ENCODE measurements at regions not wholly inside any gene's neighbourhood (a gene's known extent, or its start where the extent isn't known, plus 50 kb on each side); places are given as distances from the start of the nearest gene placed in this dataset.

GRCh38 chr7:156236181-156236889, 404.2 kb upstream of the RNF32 start:
- Histone ChIP-seq H3K27me3 (no peaks in the 10 kb centered on the region), H3K4me3 (ENCODE audit: low read depth, low read length) (no peak overlapping the region), H3K9me3 (no peaks in the 10 kb centered on the region), H3K36me3 (no peaks in the 10 kb centered on the region), H3K4me1 (no peaks in the 10 kb centered on the region)
- no peak for TF ChIP-seq CTCF (IDR thresholded peaks at IDR 0.05; ENCODE audit: low read depth, low read length)
- no peak for DNase-seq

GRCh38 chr7:156234666-156235494, 405.7 kb upstream of the RNF32 start:
- H3K27me3 ChIP-seq: no peaks in the 10 kb centered on the region
- DNase-seq: no peak
- TF ChIP-seq CTCF (IDR thresholded peaks at IDR 0.05; ENCODE audit: low read depth, low read length): no peak
- no peaks in the 10 kb centered on the region for H3K36me3 ChIP-seq
- no peaks in the 10 kb centered on the region for H3K9me3 ChIP-seq
- no peak overlapping the region for H3K4me3 ChIP-seq (ENCODE audit: low read depth, low read length)
- H3K4me1 ChIP-seq: no peaks in the 10 kb centered on the region

- H3K36me3 ChIP-seq: no peaks in the 10 kb centered on the region
- no peak for DNase-seq
- no peak overlapping the region for H3K4me3 ChIP-seq (ENCODE audit: low read depth, low read length)
- TF ChIP-seq CTCF (IDR thresholded peaks at IDR 0.05; ENCODE audit: low read depth, low read length): no peak
- no peaks in the 10 kb centered on the region for H3K27me3 ChIP-seq
- H3K9me3 ChIP-seq: no peaks in the 10 kb centered on the region
- no peaks in the 10 kb centered on the region for H3K4me1 ChIP-seq
These were observed 406.4 kb upstream of the RNF32 start for GRCh38 chr7:156234192-156234591.

GRCh38 chr7:156232931-156233705, 407.5 kb upstream of the RNF32 start:
- Histone ChIP-seq H3K4me3 (ENCODE audit: low read depth, low read length) (no peak overlapping the region), H3K27me3 (no peaks in the 10 kb centered on the region), H3K36me3 (no peaks in the 10 kb centered on the region), H3K4me1 (no peaks in the 10 kb centered on the region), H3K9me3 (no peaks in the 10 kb centered on the region)
- no peak for DNase-seq
- no peak for TF ChIP-seq CTCF (IDR thresholded peaks at IDR 0.05; ENCODE audit: low read depth, low read length)

GRCh38 chr7:156230576-156230975, 410.0 kb upstream of the RNF32 start:
- no peak for TF ChIP-seq CTCF (IDR thresholded peaks at IDR 0.05; ENCODE audit: low read depth, low read length)

More at GRCh38 chr7:156230576-156230975, 410.0 kb upstream of the RNF32 start:
- H3K27me3 ChIP-seq: no peaks in the 10 kb centered on the region
- no peaks in the 10 kb centered on the region for H3K36me3 ChIP-seq
- no peak for DNase-seq
- no peaks in the 10 kb centered on the region for H3K9me3 ChIP-seq
- no peaks in the 10 kb centered on the region for H3K4me1 ChIP-seq
- no peak overlapping the region for H3K4me3 ChIP-seq (ENCODE audit: low read depth, low read length)
